CD14-positive monocyte (primary cell): ENCODE measurements at regions not wholly inside any gene's neighbourhood (a gene's known extent, or its start where the extent isn't known, plus 50 kb on each side); places are given as distances from the start of the nearest gene placed in this dataset.

Experiments
- DNase-seq, 3 donors: peaks; one replicate each; pipeline ENCODE4 v3.0.0-alpha.2; 2011 to 2022
- H2AFZ ChIP-seq: 2 replicates; pipeline ENCODE4 v1.6.0; 2012; ENCODE audit warnings: mild to moderate bottlenecking, low read depth, low read length, inconsistent platforms; ENCODE audit not compliant: insufficient read depth, poor library complexity, severe bottlenecking
- H3K27ac ChIP-seq, 2 donors: 1 replicate in 1 of 2; 2 replicates in 1 of 2; pipeline ENCODE4 v1.5.1; 2012 to 2013; ENCODE audit warnings: low read length in 2 of 2, control low read depth in 1 of 2, inconsistent platforms in 1 of 2, low read depth in 1 of 2, mild to moderate bottlenecking in 1 of 2
- H3K27me3 ChIP-seq, 2 donors: one replicate each; pipeline versions ENCODE4 v1.6.0 to v1.6.1; 2011 to 2013; ENCODE audit warnings: low read length in 2 of 2; ENCODE audit not compliant: control insufficient read depth in 2 of 2, insufficient read depth in 2 of 2
- H3K36me3 ChIP-seq, 2 donors: replicated peaks in 1 of 2; 1 replicate in 1 of 2; 2 replicates in 1 of 2; pipeline versions ENCODE4 v1.5.1 to v1.6.1; 2012 to 2013; ENCODE audit warnings: low read length in 2 of 2, control low read depth in 1 of 2, inconsistent platforms in 1 of 2, mild to moderate bottlenecking in 1 of 2; ENCODE audit not compliant: insufficient read depth in 2 of 2, control insufficient read depth in 1 of 2
- H3K4me1 ChIP-seq, 2 donors: 1 replicate in 1 of 2; 2 replicates in 1 of 2; pipeline versions ENCODE4 v1.5.1 to v1.6.1; 2012 to 2013; ENCODE audit warnings: low read length in 2 of 2, control low read depth in 1 of 2, inconsistent platforms in 1 of 2, mild to moderate bottlenecking in 1 of 2, moderate library complexity in 1 of 2; ENCODE audit not compliant: insufficient read depth in 2 of 2, control insufficient read depth in 1 of 2
- H3K4me2 ChIP-seq: replicated peaks from 2 replicates; pipeline ENCODE3; 2012; ENCODE audit warnings: low read length, moderate library complexity, mild to moderate bottlenecking; ENCODE audit not compliant: poor library complexity, severe bottlenecking; ENCODE audit errors: extremely low read depth
- H3K4me3 ChIP-seq, 3 experiments: fragments of 200-600 bp in 1 of 3; sonication (generic) in 1 of 3; replicated peaks in 1 of 3; 1 replicate in 2 of 3; 2 replicates in 1 of 3; pipeline ENCODE4 v1.5.1; 2011 to 2013; ENCODE audit warnings: low read length in 3 of 3, mild to moderate bottlenecking in 3 of 3, control low read depth in 2 of 3, low read depth in 2 of 3, inconsistent platforms in 1 of 3, moderate library complexity in 1 of 3
- H3K79me2 ChIP-seq: 2 replicates; pipeline ENCODE4 v1.6.0; 2012; ENCODE audit warnings: mild to moderate bottlenecking, control low read depth, inconsistent platforms, low read length, moderate library complexity; ENCODE audit not compliant: insufficient read depth
- H3K9ac ChIP-seq: 2 replicates; pipeline ENCODE4 v1.6.0; 2017; ENCODE audit warnings: low read length, mild to moderate bottlenecking; ENCODE audit not compliant: insufficient read depth, poor library complexity, severe bottlenecking
- H3K9me3 ChIP-seq, 2 donors: replicated peaks in 1 of 2; 1 replicate in 1 of 2; 2 replicates in 1 of 2; pipeline versions ENCODE4 v1.5.1 to v1.6.1; 2012 to 2013; ENCODE audit warnings: low read length in 2 of 2, control low read depth in 1 of 2; ENCODE audit not compliant: control insufficient read depth in 1 of 2, insufficient read depth in 1 of 2
- H4K20me1 ChIP-seq: 2 replicates; pipeline ENCODE4 v1.6.0; 2012; ENCODE audit warnings: mild to moderate bottlenecking, low read length, control low read depth, moderate library complexity; ENCODE audit not compliant: insufficient read depth
- H3K27ac Mint-ChIP-seq, 7 donors: one replicate each; pipeline ENCODE4 v1.8.0; 2020; ENCODE audit warnings: mild to moderate bottlenecking in 7 of 7, mixed read lengths in 7 of 7, moderate library complexity in 6 of 7, inconsistent platforms in 2 of 7
- H3K27me3 Mint-ChIP-seq, 3 donors: one replicate each; pipeline ENCODE4 v1.8.0; 2021 to 2022; ENCODE audit warnings: low read depth in 3 of 3, mild to moderate bottlenecking in 3 of 3, mixed read lengths in 3 of 3, moderate library complexity in 3 of 3, inconsistent platforms in 1 of 3
- H3K36me3 Mint-ChIP-seq, 2 donors: one replicate each; pipeline ENCODE4 v1.8.0; 2020; ENCODE audit warnings: mixed read lengths in 2 of 2, inconsistent platforms in 1 of 2, mild to moderate bottlenecking in 1 of 2
- H3K4me1 Mint-ChIP-seq: one replicate; pipeline ENCODE4 v1.8.0; 2020; ENCODE audit warnings: mild to moderate bottlenecking, mixed read lengths
- H3K4me3 Mint-ChIP-seq, 2 donors: one replicate each; pipeline ENCODE4 v1.8.0; 2020; ENCODE audit warnings: mild to moderate bottlenecking in 2 of 2, mixed read lengths in 2 of 2, moderate library complexity in 1 of 2
- H3K9me3 Mint-ChIP-seq, 7 donors: one replicate each; pipeline ENCODE4 v1.8.0; 2020 to 2022; ENCODE audit warnings: mixed read lengths in 7 of 7, mild to moderate bottlenecking in 6 of 7, moderate library complexity in 6 of 7, inconsistent platforms in 2 of 7
- WGBS: methylation state at CpG from one replicate; pipeline ENCODE4 v1.1.5; 2013; ENCODE audit warnings: missing lambda C conversion rate; ENCODE audit not compliant: insufficient coverage; 5-methylcytosine and 5-hydroxymethylcytosine counted together
- intact Hi-C, 2 donors: fragments of 100-400 bp; cut with micrococcal nuclease; formaldehyde crosslinking; loops; one replicate each; pipeline versions ENCODE4 v1.15.0 to v1.15.1; 2023
- TF ChIP-seq, protein P1 (sequence below): fragments of 200-600 bp; IDR thresholded peaks from one replicate; pipeline ENCODE4 v1.8.0; 2022; ENCODE audit warnings: antibody characterized with exemption, mild to moderate bottlenecking

DNA sequence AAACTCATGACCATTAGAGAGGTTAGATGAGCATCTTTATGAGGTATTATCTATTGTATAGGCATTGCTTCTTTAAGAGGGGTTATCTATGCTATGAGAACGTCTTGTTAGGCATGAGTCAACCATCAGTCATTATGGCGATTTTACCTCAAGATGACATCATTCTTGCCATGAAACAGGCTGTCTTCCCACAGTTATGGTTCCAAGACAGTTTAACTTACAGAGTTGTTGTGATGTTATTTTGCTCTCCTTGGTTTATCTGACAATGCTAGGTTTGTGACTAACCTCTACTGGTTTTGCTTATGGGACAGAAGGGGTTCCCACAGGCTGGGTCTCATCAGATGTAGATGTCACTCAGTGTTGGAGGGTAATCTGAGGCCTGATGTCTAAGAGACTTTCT, 1864.7 kb upstream of the ACO1 start:
- DNase-seq: no peak
- Histone ChIP-seq H3K9ac (no peak overlapping the region), H3K36me3 (no peaks in the 10 kb centered on the region), H3K4me3 (no peak overlapping the region), H3K27ac (no peak overlapping the region), H3K4me2 (no peak overlapping the region), H3K4me1 (no peaks in the 10 kb centered on the region), H4K20me1 (no peaks in the 10 kb centered on the region), H3K27me3 (no peaks in the 10 kb centered on the region), H3K79me2 (no peaks in the 10 kb centered on the region), H3K9me3 (peaks cover 0 to 6% of the 10 kb centered on the region in 2 donors), H2AFZ (no peak overlapping the region)
- Mint-ChIP-seq H3K4me1 (no peaks in the 10 kb centered on the region), H3K27ac (no peak overlapping the region), H3K27me3 (no peaks in the 10 kb centered on the region), H3K9me3 (peaks cover 0 to 7% (median 4%) of the 10 kb centered on the region in 7 donors), H3K4me3 (no peak overlapping the region), H3K36me3 (no peaks in the 10 kb centered on the region)
- TF ChIP-seq, protein P1, sequence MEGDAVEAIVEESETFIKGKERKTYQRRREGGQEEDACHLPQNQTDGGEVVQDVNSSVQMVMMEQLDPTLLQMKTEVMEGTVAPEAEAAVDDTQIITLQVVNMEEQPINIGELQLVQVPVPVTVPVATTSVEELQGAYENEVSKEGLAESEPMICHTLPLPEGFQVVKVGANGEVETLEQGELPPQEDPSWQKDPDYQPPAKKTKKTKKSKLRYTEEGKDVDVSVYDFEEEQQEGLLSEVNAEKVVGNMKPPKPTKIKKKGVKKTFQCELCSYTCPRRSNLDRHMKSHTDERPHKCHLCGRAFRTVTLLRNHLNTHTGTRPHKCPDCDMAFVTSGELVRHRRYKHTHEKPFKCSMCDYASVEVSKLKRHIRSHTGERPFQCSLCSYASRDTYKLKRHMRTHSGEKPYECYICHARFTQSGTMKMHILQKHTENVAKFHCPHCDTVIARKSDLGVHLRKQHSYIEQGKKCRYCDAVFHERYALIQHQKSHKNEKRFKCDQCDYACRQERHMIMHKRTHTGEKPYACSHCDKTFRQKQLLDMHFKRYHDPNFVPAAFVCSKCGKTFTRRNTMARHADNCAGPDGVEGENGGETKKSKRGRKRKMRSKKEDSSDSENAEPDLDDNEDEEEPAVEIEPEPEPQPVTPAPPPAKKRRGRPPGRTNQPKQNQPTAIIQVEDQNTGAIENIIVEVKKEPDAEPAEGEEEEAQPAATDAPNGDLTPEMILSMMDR: no peak
- intact Hi-C loops: no loop called here
- WGBS: 80% methylated on average over 1 of the region's 2 CpGs

DNA sequence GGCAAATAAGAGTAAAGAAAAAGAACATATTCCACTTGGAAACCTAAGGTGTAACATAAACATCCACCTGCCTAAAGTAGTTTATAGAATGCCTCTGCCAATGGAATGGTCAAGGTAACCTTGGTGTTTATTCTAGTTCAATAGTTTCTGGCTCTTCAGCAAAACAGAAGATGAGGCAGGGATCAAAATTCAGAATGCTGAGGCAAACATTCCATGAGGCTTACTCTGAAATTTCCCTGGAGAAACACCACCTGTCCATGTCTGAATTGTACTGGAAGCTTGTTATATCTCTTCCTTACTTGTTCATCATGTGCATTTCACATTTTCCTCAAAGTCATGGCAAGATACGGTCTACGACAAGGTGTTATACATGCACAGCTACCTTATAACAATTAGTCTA, 1862.4 kb upstream of the ACO1 start:
- Histone ChIP-seq H4K20me1 (no peaks in the 10 kb centered on the region), H3K27ac (no peak overlapping the region), H3K36me3 (no peaks in the 10 kb centered on the region), H3K27me3 (no peaks in the 10 kb centered on the region), H3K4me3 (no peak overlapping the region), H3K9ac (no peak overlapping the region), H3K9me3 (peaks cover 0 to 4% of the 10 kb centered on the region in 2 donors), H3K79me2 (no peaks in the 10 kb centered on the region), H3K4me2 (no peak overlapping the region), H3K4me1 (no peaks in the 10 kb centered on the region), H2AFZ (no peak overlapping the region)
- Mint-ChIP-seq H3K9me3 (peaks cover 0 to 7% (median 4%) of the 10 kb centered on the region in 7 donors), H3K27ac (no peak overlapping the region), H3K4me3 (no peak overlapping the region), H3K27me3 (no peaks in the 10 kb centered on the region), H3K4me1 (no peaks in the 10 kb centered on the region), H3K36me3 (no peaks in the 10 kb centered on the region)
- DNase-seq: no peak
- no CpG with 5 or more reads among the region's 2 CpGs for WGBS
- intact Hi-C loops: no loop called here
- TF ChIP-seq, protein P1: no peak
